ENCODE measurements at regions not wholly inside any gene's neighbourhood (a gene's known extent, or its start where the extent isn't known, plus 50 kb on each side); places are given as distances from the start of the nearest gene placed in this dataset.

- no peak for DNase-seq (ENCODE audit: low spot score)
Observed at GRCh38 chr2:11101430-11101829, 53.8 kb upstream of the SLC66A3 start.

GRCh38 chr2:11102466-11102865 is 52.8 kb upstream of the SLC66A3 start:
- no peak for DNase-seq (ENCODE audit: low spot score)

- DNase-seq (ENCODE audit: low spot score): no peak
Observed at GRCh38 chr2:11102956-11103860, 52.1 kb upstream of the SLC66A3 start.

GRCh38 chr2:11103984-11104793 is 51.1 kb upstream of the SLC66A3 start:
- DNase-seq (ENCODE audit: low spot score): no peak

- DNase-seq (ENCODE audit: low spot score): no peak
Observed at GRCh38 chr2:11104794-11105660, 50.2 kb upstream of the SLC66A3 start.

Measured in AG08396 (cell line).